K562 (cell line): ENCODE measurements at regions not wholly inside any gene's neighbourhood (a gene's known extent, or its start where the extent isn't known, plus 50 kb on each side); places are given as distances from the start of the nearest gene placed in this dataset.

Experiments
- ATAC-seq: fragments of 200-7000 bp; cut with Tn5 transposase; 3 replicates; pipeline ENCODE4 v1.9.1; 2020; ENCODE audit warnings: moderate library complexity
- BruUV-seq: library from RNA; stranded (reverse); fragments of 400-500 nt; replicated peaks from 2 replicates; lab custom pipeline; 2021; lab: Mats Ljungman, UMichigan
- CTCF ChIA-PET: fragments of 300-600 bp; formaldehyde crosslinking; extraction: SDS; loops from one replicate; lab custom pipeline; 2021; ENCODE audit warnings: low intra/inter-chr PET ratio; lab: Yijun Ruan, JAX
- POLR2A ChIA-PET: fragments of 300-600, 350-650 bp; sonication (Branson Sonifier 250); formaldehyde crosslinking; extraction: SDS; loops from one replicate; lab custom pipeline; 2021; ENCODE audit warnings: antibody characterized with exemption, inconsistent platforms; lab: Yijun Ruan, JAX
- DNase-seq, 4 experiments: peaks; one replicate each; pipeline versions ENCODE4 v3.0.0 to v3.0.0-alpha.2; 2011 to 2018; ENCODE audit warnings: low spot score in 3 of 4, mixed read lengths in 3 of 4; ENCODE audit errors: extremely low read depth in 1 of 4
- FAIRE-seq: peaks from 2 replicates; lab custom pipeline; 2011; peaks lifted over from hg19 to GRCh38; lab: Jason Lieb, UNC
- H2AFZ ChIP-seq: 2 replicates; pipeline ENCODE4 v1.6.0; 2011; ENCODE audit warnings: low read depth, low read length, control low read depth, inconsistent platforms
- H3K27ac ChIP-seq: fragments of 200-600 bp; 3 replicates; pipeline ENCODE4 v1.8.0; 2011; ENCODE audit warnings: low read depth, mild to moderate bottlenecking, control low read depth, inconsistent platforms, low read length, moderate library complexity, mixed read lengths; ENCODE audit errors: extremely low read depth
- H3K27me3 ChIP-seq, 2 experiments: fragments of 300-600 bp in 1 of 2; 2 replicates in 1 of 2; 3 replicates in 1 of 2; pipeline versions ENCODE4 v1.6.0 to v1.8.0; 2011; ENCODE audit warnings: inconsistent platforms in 2 of 2, low read length in 2 of 2, mild to moderate bottlenecking in 1 of 2, mixed read lengths in 1 of 2, moderate library complexity in 1 of 2; ENCODE audit not compliant: control insufficient read depth in 2 of 2, insufficient read depth in 2 of 2
- H3K36me3 ChIP-seq: fragments of 300-600 bp; 3 replicates; pipeline ENCODE4 v1.8.0; 2011; ENCODE audit warnings: mild to moderate bottlenecking, low read length, inconsistent platforms; ENCODE audit not compliant: control insufficient read depth, insufficient read depth
- H3K4me1 ChIP-seq, 2 experiments: fragments of 200-600 bp in 1 of 2; replicated peaks in 1 of 2; 2 replicates in 1 of 2; 3 replicates in 1 of 2; pipeline versions ENCODE4 v1.5.1 to v1.8.0; 2011; ENCODE audit warnings: inconsistent platforms in 2 of 2, low read length in 2 of 2, mild to moderate bottlenecking in 1 of 2, mixed read lengths in 1 of 2, moderate library complexity in 1 of 2; ENCODE audit not compliant: control insufficient read depth in 2 of 2, insufficient read depth in 2 of 2
- H3K4me2 ChIP-seq: 2 replicates; pipeline ENCODE4 v1.6.1; 2011; ENCODE audit warnings: low read length, control low read depth, inconsistent platforms, mixed read lengths; ENCODE audit not compliant: insufficient read depth
- H3K4me3 ChIP-seq: fragments of 200-600 bp; sonication (generic), shearing (Covaris generic); 2 replicates; pipeline ENCODE4 v1.5.1; 2016; ENCODE audit warnings: control low read depth, inconsistent platforms
- H3K79me2 ChIP-seq: fragments of 200-600 bp; 3 replicates; pipeline ENCODE4 v1.8.0; 2011; ENCODE audit warnings: low read length, inconsistent platforms; ENCODE audit not compliant: control insufficient read depth, insufficient read depth
- H3K9ac ChIP-seq, 2 experiments: 2 replicates each; pipeline versions ENCODE4 v1.6.0 to v1.6.1; 2011; ENCODE audit warnings: low read depth in 2 of 2, low read length in 2 of 2, control low read depth in 1 of 2, inconsistent platforms in 1 of 2, mild to moderate bottlenecking in 1 of 2, mixed read lengths in 1 of 2; ENCODE audit not compliant: insufficient read depth in 1 of 2
- H3K9me1 ChIP-seq: one replicate; pipeline ENCODE4 v1.6.0; 2011; ENCODE audit warnings: inconsistent platforms, mild to moderate bottlenecking, low read length, moderate library complexity; ENCODE audit not compliant: control insufficient read depth, insufficient read depth
- H3K9me3 ChIP-seq: replicated peaks from 2 replicates; pipeline ENCODE4 v1.5.1; 2011; ENCODE audit warnings: low read depth, low read length, inconsistent platforms; ENCODE audit not compliant: control insufficient read depth, insufficient read depth
- H4K20me1 ChIP-seq: replicated peaks from 2 replicates; pipeline ENCODE4 v1.6.1; 2011; ENCODE audit warnings: low read length, inconsistent platforms, mixed read lengths; ENCODE audit not compliant: control insufficient read depth, insufficient read depth
- CBX2 ChIP-seq: fragments of 200-600 bp; sonication (generic); IDR thresholded peaks from one replicate; pipeline ENCODE4 v1.6.1; 2012; ENCODE audit warnings: mild to moderate bottlenecking, low read length, inconsistent platforms; ENCODE audit not compliant: insufficient read depth, poor library complexity, severe bottlenecking
- HNRNPH1 ChIP-seq: fragments of 200-400 bp; formaldehyde crosslinking; optimal IDR thresholded peaks from 2 replicates; pipeline ENCODE3; 2017; ENCODE audit warnings: low read depth, mild to moderate bottlenecking, low read length, moderate library complexity
- MYNN ChIP-seq, 2 experiments: sonication (generic); formaldehyde crosslinking in 1 of 2; IDR thresholded peaks; 2 replicates each; pipeline versions ENCODE4 v1.5.0 to v1.6.1; 2016 to 2020; ENCODE audit warnings: antibody characterized with exemption in 1 of 2, missing genetic modification reagents in 1 of 2
- NCOA6 ChIP-seq: fragments of 450-650 bp; IDR thresholded peaks from 2 replicates; pipeline ENCODE4 v1.6.1; 2017; ENCODE audit warnings: mild to moderate bottlenecking
- RBM22 ChIP-seq: fragments of 200-400 bp; formaldehyde crosslinking; IDR thresholded peaks from 2 replicates; pipeline ENCODE4 v1.6.1; 2018; ENCODE audit warnings: low read length, low read depth; ENCODE audit not compliant: poor library complexity, severe bottlenecking
- SIN3B ChIP-seq: fragments of 450-650 bp; IDR thresholded peaks from 2 replicates; pipeline ENCODE4 v1.6.1; 2017; ENCODE audit warnings: low read depth, mild to moderate bottlenecking, moderate library complexity
- SREBF1 ChIP-seq: fragments of 150-350 bp; IDR thresholded peaks from 2 replicates; pipeline ENCODE4 v1.6.1; 2014; ENCODE audit warnings: antibody characterized with exemption, low read depth, low read length, borderline replicate concordance
- SUPT5H ChIP-seq: fragments of 450-650 bp; IDR thresholded peaks from 2 replicates; pipeline ENCODE4 v1.6.1; 2016
- TCFL5 ChIP-seq: fragments of 250-450 bp; sonication (Bioruptor Pico); conservative IDR thresholded peaks from 2 replicates; pipeline ENCODE4 v1.6.1; 2021; ENCODE audit warnings: mild to moderate bottlenecking, moderate library complexity, matching md5 sums
- TFAM ChIP-seq: fragments of 250-450 bp; sonication (Bioruptor Pico); conservative IDR thresholded peaks from 2 replicates; pipeline ENCODE4 v1.5.0; 2021; ENCODE audit warnings: mild to moderate bottlenecking, moderate library complexity
- ZNF174 ChIP-seq: fragments of 250-450 bp; sonication (Bioruptor Pico); IDR thresholded peaks from 2 replicates; pipeline ENCODE4 v1.4.0; 2020; ENCODE audit warnings: mild to moderate bottlenecking
- ZNF23 ChIP-seq: fragments of 250-450 bp; sonication (Bioruptor Pico); IDR thresholded peaks from 2 replicates; pipeline ENCODE4 v1.4.0; 2020; ENCODE audit warnings: mild to moderate bottlenecking
- ZNF282 ChIP-seq: sonication (generic); formaldehyde crosslinking; IDR thresholded peaks from 2 replicates; pipeline ENCODE4 v1.8.1; 2023; ENCODE audit warnings: missing genetic modification reagents
- ZNF707 ChIP-seq: fragments of 250-450 bp; sonication (Bioruptor Pico); conservative IDR thresholded peaks from 2 replicates; pipeline ENCODE4 v1.8.0; 2022; ENCODE audit warnings: inconsistent platforms, mild to moderate bottlenecking, moderate library complexity
- ZNF740 ChIP-seq, 3 experiments: fragments of 200-800 bp in 1 of 3; sonication (Bioruptor generic) in 1 of 3; sonication (generic) in 1 of 3; formaldehyde crosslinking in 1 of 3; IDR thresholded peaks; 2 replicates each; pipeline versions ENCODE4 v1.6.1 to v1.8.0; 2016 to 2022; ENCODE audit warnings: mild to moderate bottlenecking in 2 of 3, missing compliant biosample characterization in 2 of 3, missing genetic modification characterization in 2 of 3, missing genetic modification reagents in 1 of 3
- ZNF77 ChIP-seq: fragments of 250-450 bp; sonication (Bioruptor Pico); IDR thresholded peaks from 2 replicates; pipeline ENCODE4 v1.5.0; 2020
- WGBS: fragments of 100-300 bp; shearing (Covaris generic); methylation state at CpG from one replicate; pipeline ENCODE4 v1.1.6; 2016; ENCODE audit warnings: low coverage, mixed read lengths; ENCODE audit not compliant: insufficient coverage; ENCODE audit errors: missing lambda C conversion rate; 5-methylcytosine and 5-hydroxymethylcytosine counted together
- in situ Hi-C: fragments of 300-500 bp; cut with MboI; formaldehyde crosslinking; loops from 4 replicates; pipeline ENCODE4 v1.15.0; 2018; ENCODE audit warnings: inconsistent platforms, mixed read lengths
- intact Hi-C: fragments of 100-400 bp; cut with micrococcal nuclease; formaldehyde crosslinking; loops from 2 replicates; pipeline ENCODE4 v1.14.2; 2022
- TF ChIP-seq, protein P1 (sequence below): fragments of 450-650 bp; IDR thresholded peaks from 2 replicates; pipeline ENCODE4 v1.6.1; 2017; ENCODE audit warnings: mild to moderate bottlenecking, moderate library complexity
- TF ChIP-seq, protein P2 (sequence below): sonication (generic); formaldehyde crosslinking; IDR thresholded peaks from 2 replicates; pipeline ENCODE4 v1.8.1; 2023; ENCODE audit warnings: mild to moderate bottlenecking, missing genetic modification reagents

- TF ChIP-seq, protein P1, sequence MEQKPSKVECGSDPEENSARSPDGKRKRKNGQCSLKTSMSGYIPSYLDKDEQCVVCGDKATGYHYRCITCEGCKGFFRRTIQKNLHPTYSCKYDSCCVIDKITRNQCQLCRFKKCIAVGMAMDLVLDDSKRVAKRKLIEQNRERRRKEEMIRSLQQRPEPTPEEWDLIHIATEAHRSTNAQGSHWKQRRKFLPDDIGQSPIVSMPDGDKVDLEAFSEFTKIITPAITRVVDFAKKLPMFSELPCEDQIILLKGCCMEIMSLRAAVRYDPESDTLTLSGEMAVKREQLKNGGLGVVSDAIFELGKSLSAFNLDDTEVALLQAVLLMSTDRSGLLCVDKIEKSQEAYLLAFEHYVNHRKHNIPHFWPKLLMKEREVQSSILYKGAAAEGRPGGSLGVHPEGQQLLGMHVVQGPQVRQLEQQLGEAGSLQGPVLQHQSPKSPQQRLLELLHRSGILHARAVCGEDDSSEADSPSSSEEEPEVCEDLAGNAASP = no peak
- no peak for TF ChIP-seq TCFL5
- no peak for TF ChIP-seq TFAM (CRISPR knock-in tag)
- TF ChIP-seq NCOA6 = no peak
- no peak for TF ChIP-seq ZNF23 (CRISPR knock-in tag)
- no peak for TF ChIP-seq SIN3B
These were observed 1211.9 kb downstream of the PCDH18 start (continued) for GRCh38 chr4:136320465-136320813.

- H2AFZ ChIP-seq = no peak overlapping the region
- no peak for DNase-seq
- no peak overlapping the region for H3K4me3 ChIP-seq
- no peaks in the 10 kb centered on the region for H3K9me1 ChIP-seq
- H3K27ac ChIP-seq = no peak overlapping the region
- no peak overlapping the region for H3K4me2 ChIP-seq
- FAIRE-seq = no peak
- H3K36me3 ChIP-seq = no peaks in the 10 kb centered on the region
- ChIA-PET CTCF (no interaction called here), POLR2A (no interaction called here)
- no peaks in the 10 kb centered on the region for H3K79me2 ChIP-seq
- H3K9ac ChIP-seq = no peak overlapping the region
- intact Hi-C loops (no loop called here), in situ Hi-C loops (no loop called here)
- WGBS = 2% methylated on average over 4 of the region's 4 CpGs
- H3K27me3 ChIP-seq = no peaks in the 10 kb centered on the region
- no TSS peak for BruUV-seq
- ATAC-seq = no peak
- no peaks in the 10 kb centered on the region for H3K9me3 ChIP-seq
- H3K4me1 ChIP-seq = no peaks in the 10 kb centered on the region
- no peaks in the 10 kb centered on the region for H4K20me1 ChIP-seq
- TF ChIP-seq ZNF707 (no peak), MYNN (IDR thresholded peaks at IDR 0.05) (no peak), MYNN (CRISPR knock-in tag; IDR thresholded peaks at IDR 0.05) (no peak), CBX2 (no peak), HNRNPH1 (no peak), SREBF1 (no peak), ZNF282 (no peak), SUPT5H (no peak), ZNF77 (CRISPR knock-in tag) (no peak), SIN3B (no peak), RBM22 (no peak), ZNF740 (CRISPR knock-in tag; IDR thresholded peaks at IDR 0.05) (no peak), ZNF740 (tag; IDR thresholded peaks at IDR 0.05) (no peak), ZNF174 (CRISPR knock-in tag) (no peak)
- TF ChIP-seq, protein P2, sequence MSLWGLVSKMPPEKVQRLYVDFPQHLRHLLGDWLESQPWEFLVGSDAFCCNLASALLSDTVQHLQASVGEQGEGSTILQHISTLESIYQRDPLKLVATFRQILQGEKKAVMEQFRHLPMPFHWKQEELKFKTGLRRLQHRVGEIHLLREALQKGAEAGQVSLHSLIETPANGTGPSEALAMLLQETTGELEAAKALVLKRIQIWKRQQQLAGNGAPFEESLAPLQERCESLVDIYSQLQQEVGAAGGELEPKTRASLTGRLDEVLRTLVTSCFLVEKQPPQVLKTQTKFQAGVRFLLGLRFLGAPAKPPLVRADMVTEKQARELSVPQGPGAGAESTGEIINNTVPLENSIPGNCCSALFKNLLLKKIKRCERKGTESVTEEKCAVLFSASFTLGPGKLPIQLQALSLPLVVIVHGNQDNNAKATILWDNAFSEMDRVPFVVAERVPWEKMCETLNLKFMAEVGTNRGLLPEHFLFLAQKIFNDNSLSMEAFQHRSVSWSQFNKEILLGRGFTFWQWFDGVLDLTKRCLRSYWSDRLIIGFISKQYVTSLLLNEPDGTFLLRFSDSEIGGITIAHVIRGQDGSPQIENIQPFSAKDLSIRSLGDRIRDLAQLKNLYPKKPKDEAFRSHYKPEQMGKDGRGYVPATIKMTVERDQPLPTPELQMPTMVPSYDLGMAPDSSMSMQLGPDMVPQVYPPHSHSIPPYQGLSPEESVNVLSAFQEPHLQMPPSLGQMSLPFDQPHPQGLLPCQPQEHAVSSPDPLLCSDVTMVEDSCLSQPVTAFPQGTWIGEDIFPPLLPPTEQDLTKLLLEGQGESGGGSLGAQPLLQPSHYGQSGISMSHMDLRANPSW (CRISPR knock-in tag) = no peak
These were observed 1212.4 kb downstream of the PCDH18 start for GRCh38 chr4:136319789-136320464.
